ENCODE measurements at regions not wholly inside any gene's neighbourhood (a gene's known extent, or its start where the extent isn't known, plus 50 kb on each side); places are given as distances from the start of the nearest gene placed in this dataset.

- TF ChIP-seq, protein P1, sequence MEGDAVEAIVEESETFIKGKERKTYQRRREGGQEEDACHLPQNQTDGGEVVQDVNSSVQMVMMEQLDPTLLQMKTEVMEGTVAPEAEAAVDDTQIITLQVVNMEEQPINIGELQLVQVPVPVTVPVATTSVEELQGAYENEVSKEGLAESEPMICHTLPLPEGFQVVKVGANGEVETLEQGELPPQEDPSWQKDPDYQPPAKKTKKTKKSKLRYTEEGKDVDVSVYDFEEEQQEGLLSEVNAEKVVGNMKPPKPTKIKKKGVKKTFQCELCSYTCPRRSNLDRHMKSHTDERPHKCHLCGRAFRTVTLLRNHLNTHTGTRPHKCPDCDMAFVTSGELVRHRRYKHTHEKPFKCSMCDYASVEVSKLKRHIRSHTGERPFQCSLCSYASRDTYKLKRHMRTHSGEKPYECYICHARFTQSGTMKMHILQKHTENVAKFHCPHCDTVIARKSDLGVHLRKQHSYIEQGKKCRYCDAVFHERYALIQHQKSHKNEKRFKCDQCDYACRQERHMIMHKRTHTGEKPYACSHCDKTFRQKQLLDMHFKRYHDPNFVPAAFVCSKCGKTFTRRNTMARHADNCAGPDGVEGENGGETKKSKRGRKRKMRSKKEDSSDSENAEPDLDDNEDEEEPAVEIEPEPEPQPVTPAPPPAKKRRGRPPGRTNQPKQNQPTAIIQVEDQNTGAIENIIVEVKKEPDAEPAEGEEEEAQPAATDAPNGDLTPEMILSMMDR (IDR thresholded peaks at IDR 0.05; ENCODE audit: unreplicated experiment in 3 of 3): no peak
- H3K27me3 Mint-ChIP-seq (ENCODE audit: low read depth): no peaks in the 10 kb centered on the region
- H3K4me1 Mint-ChIP-seq: peaks cover 14% of the 10 kb centered on the region
- H3K9me3 Mint-ChIP-seq: no peaks in the 10 kb centered on the region
- H3K27ac Mint-ChIP-seq: no peak overlapping the region
- no peak overlapping the region for H3K4me3 Mint-ChIP-seq
- no peaks in the 10 kb centered on the region for H3K36me3 Mint-ChIP-seq (ENCODE audit: low read depth)
These were observed 580.9 kb downstream of the DIPK2A start for GRCh38 chr3:144552346-144553057.

GRCh38 chr3:144553301-144553700, 581.7 kb downstream of the DIPK2A start:
- Mint-ChIP-seq H3K27ac (no peak overlapping the region), H3K4me1 (peaks cover 14% of the 10 kb centered on the region), H3K9me3 (no peaks in the 10 kb centered on the region)

GRCh38 chr3:144554889-144555288, 583.3 kb downstream of the DIPK2A start:
- Mint-ChIP-seq H3K27ac (no peak overlapping the region), H3K9me3 (no peaks in the 10 kb centered on the region), H3K36me3 (ENCODE audit: low read depth) (no peaks in the 10 kb centered on the region), H3K4me1 (no peaks in the 10 kb centered on the region), H3K27me3 (ENCODE audit: low read depth) (no peaks in the 10 kb centered on the region), H3K4me3 (no peak overlapping the region)
- TF ChIP-seq, protein P1 (IDR thresholded peaks at IDR 0.05; ENCODE audit: unreplicated experiment in 3 of 3): no peak

More at GRCh38 chr3:144553301-144553700, 581.7 kb downstream of the DIPK2A start:
- Mint-ChIP-seq H3K27me3 (ENCODE audit: low read depth) (no peaks in the 10 kb centered on the region), H3K36me3 (ENCODE audit: low read depth) (no peaks in the 10 kb centered on the region), H3K4me3 (no peak overlapping the region)
- TF ChIP-seq, protein P1 (IDR thresholded peaks at IDR 0.05; ENCODE audit: unreplicated experiment in 3 of 3): no peak

DNA sequence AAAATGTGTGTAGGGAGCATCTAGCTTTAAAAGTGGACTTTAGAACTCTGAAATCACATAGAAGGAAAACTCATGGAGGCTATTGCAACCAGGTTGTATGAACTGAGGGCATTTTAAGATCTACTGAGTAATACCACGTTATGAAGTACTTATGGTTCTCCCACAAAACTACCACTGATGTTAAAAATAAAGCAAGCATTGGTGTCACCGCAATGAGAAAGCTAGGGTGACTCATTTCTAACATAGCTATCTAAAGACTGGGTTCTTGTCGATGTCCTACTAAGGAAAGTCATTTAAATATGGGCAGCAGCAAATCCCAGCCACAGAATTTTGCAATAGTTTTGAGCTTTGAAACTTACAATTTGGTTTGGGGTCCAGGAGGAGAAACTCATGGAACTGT, 584.8 kb downstream of the DIPK2A start:
- H3K36me3 Mint-ChIP-seq (ENCODE audit: low read depth): no peaks in the 10 kb centered on the region
- H3K4me1 Mint-ChIP-seq: no peaks in the 10 kb centered on the region
- no peak overlapping the region for H3K27ac Mint-ChIP-seq
- H3K27me3 Mint-ChIP-seq (ENCODE audit: low read depth): no peaks in the 10 kb centered on the region
- H3K4me3 Mint-ChIP-seq: no peak overlapping the region
- TF ChIP-seq, protein P1 (IDR thresholded peaks at IDR 0.05; ENCODE audit: unreplicated experiment in 3 of 3): no peak
- no peaks in the 10 kb centered on the region for H3K9me3 Mint-ChIP-seq

DNA sequence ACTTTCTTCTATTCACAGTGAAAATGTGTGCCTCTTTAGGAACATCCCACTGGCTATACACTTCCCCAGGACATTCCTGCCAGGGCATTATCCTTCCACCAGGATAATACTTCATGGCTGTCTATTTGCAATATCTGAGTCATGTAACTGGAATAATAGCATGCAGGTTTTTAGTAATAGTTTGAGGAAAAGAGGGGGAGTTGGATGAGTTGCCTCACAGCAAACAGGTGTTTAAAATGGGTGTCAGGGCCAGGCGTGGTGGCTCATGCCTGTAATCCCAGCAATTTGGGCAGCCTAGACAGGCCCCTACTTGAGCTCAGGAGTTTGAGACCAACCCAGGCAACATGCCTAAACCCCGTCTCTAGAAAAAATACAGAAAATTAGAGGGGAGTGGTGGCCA, 585.9 kb downstream of the DIPK2A start:
- Mint-ChIP-seq H3K36me3 (ENCODE audit: low read depth) (no peaks in the 10 kb centered on the region), H3K4me1 (no peaks in the 10 kb centered on the region), H3K27me3 (ENCODE audit: low read depth) (no peaks in the 10 kb centered on the region), H3K9me3 (no peaks in the 10 kb centered on the region), H3K4me3 (no peak overlapping the region), H3K27ac (no peak overlapping the region)
- TF ChIP-seq, protein P1 (IDR thresholded peaks at IDR 0.05; ENCODE audit: unreplicated experiment in 3 of 3): no peak

DNA sequence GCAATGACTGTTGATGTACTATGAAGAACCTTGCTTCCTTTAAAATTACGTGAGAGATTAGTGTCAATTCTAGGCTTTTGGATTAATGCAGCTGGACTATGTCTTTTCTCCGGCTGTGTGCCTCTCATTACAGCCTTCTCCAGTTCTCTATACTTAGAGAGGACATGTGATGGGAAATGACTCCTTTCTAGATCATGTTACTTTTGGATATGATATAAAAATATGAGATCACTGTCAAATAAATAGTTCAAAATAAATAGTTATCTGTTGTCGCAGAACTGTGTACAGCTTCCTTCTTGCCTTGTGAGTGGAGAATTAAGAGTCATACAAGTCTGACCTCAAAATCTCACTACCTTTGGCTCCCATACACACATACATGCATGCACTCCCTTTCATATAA, 592.4 kb downstream of the DIPK2A start:
- peaks cover 5% of the 10 kb centered on the region for H3K4me1 Mint-ChIP-seq
- TF ChIP-seq, protein P1 (IDR thresholded peaks at IDR 0.05; ENCODE audit: unreplicated experiment in 3 of 3): no peak
- H3K36me3 Mint-ChIP-seq (ENCODE audit: low read depth): no peaks in the 10 kb centered on the region
- H3K9me3 Mint-ChIP-seq: peaks cover 5% of the 10 kb centered on the region
- H3K27me3 Mint-ChIP-seq (ENCODE audit: low read depth): no peaks in the 10 kb centered on the region
- no peak overlapping the region for H3K27ac Mint-ChIP-seq
- H3K4me3 Mint-ChIP-seq: no peak overlapping the region
